ENCODE measurements at regions not wholly inside any gene's neighbourhood (a gene's known extent, or its start where the extent isn't known, plus 50 kb on each side); places are given as distances from the start of the nearest gene placed in this dataset.
"Not testable (repeated sequence)": the region's sequence is repeated elsewhere in the genome, so short reads cannot be mapped to it uniquely, and the experiment has no call there.

DNA sequence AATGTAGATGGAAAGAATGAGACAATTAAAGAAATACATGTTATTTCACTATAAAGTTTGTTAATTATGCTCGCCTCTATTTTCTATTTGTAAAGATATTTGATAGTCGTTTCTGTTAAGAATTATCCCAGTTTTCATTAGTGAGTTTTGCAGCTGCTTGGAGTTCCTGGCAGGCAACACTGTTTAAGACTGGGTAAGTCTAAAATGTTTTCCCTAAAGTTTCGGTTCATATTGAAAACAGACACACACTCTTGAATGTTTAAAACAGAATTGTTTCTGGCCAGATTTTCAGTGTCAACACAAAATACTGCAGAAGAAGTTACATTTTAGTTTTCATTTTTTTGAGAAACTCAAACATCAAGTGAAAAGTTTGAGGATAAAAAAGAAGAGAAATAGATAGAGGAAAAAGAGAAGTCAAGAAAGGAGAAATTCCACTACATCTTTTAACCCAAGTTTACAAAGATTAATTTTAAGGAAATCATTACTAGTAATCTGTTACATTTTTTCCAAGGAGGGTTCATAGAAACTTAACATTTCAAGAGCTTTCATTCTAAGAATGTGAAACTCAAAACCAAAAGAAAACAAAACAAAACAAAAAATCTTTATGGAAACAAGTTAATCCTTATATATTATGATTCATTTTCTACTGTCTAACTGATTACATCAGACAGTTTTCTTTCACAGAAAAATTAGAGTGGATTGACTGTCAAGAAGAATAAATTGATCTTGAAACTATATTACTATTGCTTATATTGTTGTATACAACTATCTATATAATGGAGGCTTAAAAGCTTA, 305.5 kb downstream of the FAT4 start:
- H3K4me3 ChIP-seq, result no peak overlapping the region
- H3K27me3 ChIP-seq (ENCODE audit: low read depth), result no peaks in the 10 kb centered on the region
- peak in 1 of 2 experiments; percentile 34 for DNase-seq (ENCODE audit: low spot score in 2 of 2)
- H3K4me1 ChIP-seq, result peaks cover 13% of the 10 kb centered on the region
- in situ Hi-C loops (cut with MboI; ENCODE audit: low sequenced_read_pairs), result no loop called here
- H3K36me3 ChIP-seq (replicated peaks), result no peaks in the 10 kb centered on the region
- H3K9me3 ChIP-seq, result no peaks in the 10 kb centered on the region

DNA sequence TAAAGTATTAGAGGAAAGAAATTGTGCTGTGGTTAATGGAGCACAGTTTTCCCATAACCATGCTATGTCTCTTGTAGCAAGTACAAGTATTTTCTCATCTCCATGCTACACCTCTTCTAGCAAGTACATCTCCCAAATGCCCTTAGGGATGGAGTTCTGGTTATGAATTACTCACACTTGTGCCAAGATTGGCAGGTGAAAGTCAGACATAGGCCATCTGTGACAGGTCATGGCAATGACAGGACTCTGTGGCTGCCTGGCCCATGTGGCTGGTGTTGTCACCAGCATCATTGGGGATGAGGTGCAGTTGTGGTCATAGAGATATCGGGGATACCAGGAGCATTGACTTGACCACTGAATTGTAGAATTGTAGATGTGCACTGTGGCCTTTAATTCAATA, 310.2 kb downstream of the FAT4 start:
- no peak for DNase-seq (ENCODE audit: low spot score in 2 of 2)
- Histone ChIP-seq H3K4me3 (no peak overlapping the region), H3K4me1 (peaks cover 11% of the 10 kb centered on the region), H3K36me3 (replicated peaks) (no peaks in the 10 kb centered on the region), H3K9me3 (no peaks in the 10 kb centered on the region), H3K27me3 (ENCODE audit: low read depth) (no peaks in the 10 kb centered on the region)
- in situ Hi-C loops (cut with MboI; ENCODE audit: low sequenced_read_pairs), result no loop called here

DNA sequence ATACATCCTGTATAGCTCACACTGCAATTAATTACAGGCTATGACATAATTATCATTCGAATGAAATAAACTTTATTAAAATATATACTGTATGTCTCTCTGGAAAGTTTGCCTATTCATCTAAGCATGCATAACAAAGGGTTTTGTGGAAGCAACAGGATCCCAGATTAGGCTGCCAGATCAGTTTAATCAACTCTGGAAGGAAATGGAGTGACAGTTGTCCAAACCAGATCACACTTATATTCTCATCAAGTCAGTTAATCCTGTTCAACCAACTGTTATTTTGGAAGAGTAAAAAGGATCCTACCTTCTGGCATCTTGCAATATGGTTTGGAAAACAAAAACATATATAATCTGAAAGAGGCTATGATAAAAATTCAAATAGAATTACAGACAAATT, 312.2 kb downstream of the FAT4 start:
- Histone ChIP-seq H3K9me3 (no peaks in the 10 kb centered on the region), H3K4me1 (no peaks in the 10 kb centered on the region), H3K36me3 (replicated peaks) (no peaks in the 10 kb centered on the region), H3K4me3 (no peak overlapping the region), H3K27me3 (ENCODE audit: low read depth) (no peaks in the 10 kb centered on the region)
- no peak for DNase-seq (ENCODE audit: low spot score in 2 of 2)
- in situ Hi-C loops (cut with MboI; ENCODE audit: low sequenced_read_pairs), result no loop called here

DNA sequence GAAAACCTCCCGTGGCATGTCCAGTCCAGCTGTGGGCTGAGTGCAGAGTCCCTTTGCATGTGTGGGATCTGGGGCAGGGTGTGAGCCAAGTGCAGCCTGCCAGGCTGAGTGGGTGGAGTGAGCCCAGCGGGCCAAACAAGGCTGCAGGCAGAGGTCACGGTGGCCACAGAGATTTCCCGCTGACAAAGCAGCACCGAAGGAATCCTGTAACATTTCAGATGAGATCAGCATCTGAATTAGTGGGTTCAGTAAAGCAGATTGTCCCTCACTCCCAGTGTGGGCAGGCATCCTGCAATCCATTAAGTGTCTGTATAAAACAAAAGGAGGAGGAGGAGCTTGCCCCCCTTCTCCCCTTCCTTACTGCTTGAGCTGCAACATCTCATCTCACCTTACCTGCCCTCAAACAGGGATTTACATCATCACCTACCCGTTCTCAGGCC, 324.4 kb downstream of the FAT4 start:
- DNase-seq (ENCODE audit: low spot score in 2 of 2), result no peak
- H3K36me3 ChIP-seq (replicated peaks), result no peaks in the 10 kb centered on the region
- in situ Hi-C loops (cut with MboI; ENCODE audit: low sequenced_read_pairs), result no loop called here
- H3K27me3 ChIP-seq (ENCODE audit: low read depth), result no peaks in the 10 kb centered on the region
- no peaks in the 10 kb centered on the region for H3K4me1 ChIP-seq
- H3K4me3 ChIP-seq, result no peak overlapping the region
- no peaks in the 10 kb centered on the region for H3K9me3 ChIP-seq

DNA sequence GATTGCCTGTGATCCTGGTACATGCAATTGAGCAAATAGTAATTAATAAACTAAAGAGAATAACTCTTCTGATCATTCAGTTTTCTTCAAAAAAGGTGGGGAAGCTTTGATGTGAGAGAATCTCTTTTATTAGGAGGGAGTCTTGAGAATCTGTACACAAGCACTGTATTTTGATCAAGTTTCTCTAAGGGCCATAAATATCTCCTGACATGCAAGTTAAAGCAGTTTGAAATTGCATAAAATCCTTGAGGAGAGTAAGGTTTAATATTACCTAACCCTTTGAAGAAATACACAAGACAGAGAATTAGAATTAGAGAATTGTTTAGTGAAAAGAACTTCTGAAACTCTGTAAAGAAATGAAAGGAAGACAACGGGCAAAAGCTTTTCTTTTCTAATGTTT, 326.9 kb downstream of the FAT4 start:
- no peak for DNase-seq (ENCODE audit: low spot score in 2 of 2)
- in situ Hi-C loops (cut with MboI; ENCODE audit: low sequenced_read_pairs), result no loop called here
- Histone ChIP-seq H3K36me3 (replicated peaks) (no peaks in the 10 kb centered on the region), H3K27me3 (ENCODE audit: low read depth) (no peaks in the 10 kb centered on the region), H3K9me3 (no peaks in the 10 kb centered on the region), H3K4me1 (no peaks in the 10 kb centered on the region), H3K4me3 (no peak overlapping the region)

DNA sequence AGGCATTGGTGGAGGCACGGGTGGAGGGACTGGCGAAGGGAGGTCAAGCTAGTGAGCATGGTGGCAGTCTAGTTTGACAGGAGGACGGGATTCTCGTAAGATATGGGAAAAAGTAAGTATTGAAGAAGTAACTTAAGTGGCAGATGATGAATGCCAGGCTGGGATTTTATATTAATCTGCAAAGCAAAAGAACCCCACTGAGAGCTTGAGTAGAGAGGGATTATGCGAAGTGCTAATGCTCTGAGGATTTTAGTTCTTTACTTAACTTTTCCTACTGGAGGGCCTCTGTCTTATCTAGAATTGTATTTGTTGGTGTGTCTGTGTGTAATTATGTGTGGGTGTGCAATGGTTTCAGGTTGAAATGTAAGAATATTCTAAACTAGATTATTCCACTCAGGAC, 327.9 kb downstream of the FAT4 start:
- no peaks in the 10 kb centered on the region for H3K36me3 ChIP-seq (replicated peaks)
- in situ Hi-C loops (cut with MboI; ENCODE audit: low sequenced_read_pairs), result no loop called here
- H3K9me3 ChIP-seq, result no peaks in the 10 kb centered on the region
- no peaks in the 10 kb centered on the region for H3K27me3 ChIP-seq (ENCODE audit: low read depth)
- H3K4me3 ChIP-seq, result no peak overlapping the region
- DNase-seq (ENCODE audit: low spot score in 2 of 2), result peak in 1 of 2 experiments; percentile 4
- H3K4me1 ChIP-seq, result no peaks in the 10 kb centered on the region

DNA sequence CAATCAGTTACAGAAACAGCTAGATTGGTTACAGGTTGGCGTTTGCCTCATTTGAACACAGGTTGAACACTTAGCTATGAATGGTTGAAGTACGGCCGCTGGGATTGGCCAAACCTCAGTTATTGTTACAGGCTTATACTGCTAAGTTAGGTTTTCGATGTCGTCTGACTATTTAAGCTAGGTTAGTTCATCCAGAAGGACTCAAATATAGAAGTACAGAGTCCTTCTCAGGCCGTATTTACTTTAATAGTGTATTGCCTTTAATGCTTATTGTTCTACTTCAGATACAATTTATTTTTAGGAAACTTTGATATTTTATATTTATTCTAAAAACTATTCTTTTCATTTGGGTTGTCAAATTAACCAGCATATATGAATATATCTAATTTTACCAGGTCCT, 334.7 kb downstream of the FAT4 start:
- Histone ChIP-seq H3K4me1 (no peaks in the 10 kb centered on the region), H3K36me3 (replicated peaks) (no peaks in the 10 kb centered on the region), H3K4me3 (no peak overlapping the region), H3K27me3 (ENCODE audit: low read depth) (no peaks in the 10 kb centered on the region), H3K9me3 (no peaks in the 10 kb centered on the region)
- in situ Hi-C loops (cut with MboI; ENCODE audit: low sequenced_read_pairs), result no loop called here
- DNase-seq (ENCODE audit: low spot score in 2 of 2), result no peak

DNA sequence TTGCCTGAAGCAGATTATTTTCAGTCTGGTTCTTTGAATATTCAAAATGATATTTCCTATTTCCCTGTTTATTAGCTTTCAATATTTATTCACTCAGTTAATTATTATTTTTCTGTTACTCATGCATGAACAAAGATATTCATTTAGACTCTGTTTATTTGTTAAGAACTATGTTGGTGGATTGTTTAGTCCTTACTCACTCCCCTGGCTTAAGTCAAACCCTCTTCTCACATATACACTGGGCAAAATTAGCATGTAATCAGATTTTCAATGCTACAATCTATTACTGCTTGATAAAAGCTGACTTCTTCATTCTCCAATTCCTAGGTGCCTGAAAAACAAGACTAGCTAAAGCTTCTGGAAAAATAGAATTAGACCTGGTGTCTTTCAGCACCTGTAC, 335.8 kb downstream of the FAT4 start:
- no peaks in the 10 kb centered on the region for H3K9me3 ChIP-seq
- in situ Hi-C loops (cut with MboI; ENCODE audit: low sequenced_read_pairs), result no loop called here
- H3K36me3 ChIP-seq (replicated peaks), result no peaks in the 10 kb centered on the region
- H3K27me3 ChIP-seq (ENCODE audit: low read depth), result no peaks in the 10 kb centered on the region
- DNase-seq (ENCODE audit: low spot score in 2 of 2), result no peak
- H3K4me3 ChIP-seq, result no peak overlapping the region
- H3K4me1 ChIP-seq, result no peaks in the 10 kb centered on the region

DNA sequence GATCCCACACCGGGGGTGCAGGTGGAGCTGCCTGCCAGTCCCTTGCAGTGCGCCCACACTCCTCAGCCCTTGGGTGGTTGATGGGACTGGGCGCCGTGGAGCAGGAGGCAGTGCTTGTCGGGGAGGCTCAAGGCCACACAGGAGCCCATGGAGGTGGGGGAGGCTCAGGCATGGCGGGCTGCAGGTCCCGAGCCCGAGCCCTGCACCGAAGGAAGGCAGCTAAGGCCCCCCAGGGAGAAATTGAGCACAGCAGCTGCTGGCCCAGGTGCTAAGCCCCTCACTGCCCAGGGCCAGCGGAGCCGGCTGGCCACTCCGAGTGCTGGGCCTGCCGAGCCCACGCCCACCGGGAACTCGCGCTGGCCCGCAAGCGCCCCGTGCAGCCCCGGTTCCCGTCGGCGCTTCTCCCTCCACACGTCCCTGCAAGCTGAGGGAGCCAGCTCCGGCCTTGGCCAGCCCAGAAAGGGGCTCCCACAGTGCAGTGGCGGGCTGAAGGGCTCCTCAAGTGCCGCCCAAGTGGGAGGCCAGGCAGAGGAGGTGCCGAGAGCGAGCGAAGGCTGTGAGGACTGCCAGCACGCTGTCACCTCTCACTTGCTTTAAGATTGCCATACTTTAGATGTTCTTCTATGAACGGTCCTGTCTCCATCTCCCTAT, 337.1 kb downstream of the FAT4 start:
- H3K4me3 ChIP-seq; in situ Hi-C loops (cut with MboI; ENCODE audit: low sequenced_read_pairs); DNase-seq (ENCODE audit: low spot score in 2 of 2); H3K9me3 ChIP-seq; H3K4me1 ChIP-seq; H3K27me3 ChIP-seq (ENCODE audit: low read depth); H3K36me3 ChIP-seq (replicated peaks): not testable (repeated sequence)

DNA sequence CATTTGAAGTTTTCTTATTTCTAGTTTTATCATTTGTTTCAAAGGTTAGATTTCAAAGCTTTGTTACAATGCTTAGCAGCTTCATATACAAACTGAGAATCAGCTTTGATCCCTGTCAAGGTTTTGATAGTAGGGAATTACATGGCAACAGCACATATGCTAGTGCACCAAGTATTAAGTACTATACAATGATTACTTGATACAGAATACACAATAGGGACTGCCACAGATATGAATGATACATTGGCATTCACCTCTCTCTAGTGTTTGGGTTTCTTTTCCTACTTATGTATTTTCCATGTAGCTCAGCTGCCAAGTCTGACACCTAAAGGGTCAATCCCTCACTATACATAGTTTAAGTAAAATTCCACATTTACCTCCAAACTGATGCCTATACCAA, 344.0 kb downstream of the FAT4 start:
- no peak for DNase-seq (ENCODE audit: low spot score in 2 of 2)
- Histone ChIP-seq H3K36me3 (replicated peaks) (no peaks in the 10 kb centered on the region), H3K27me3 (ENCODE audit: low read depth) (no peaks in the 10 kb centered on the region), H3K4me3 (no peak overlapping the region), H3K4me1 (no peaks in the 10 kb centered on the region; the same call in 1 of the 2 replicates), H3K9me3 (no peaks in the 10 kb centered on the region)
- in situ Hi-C loops (cut with MboI; ENCODE audit: low sequenced_read_pairs), result no loop called here

DNA sequence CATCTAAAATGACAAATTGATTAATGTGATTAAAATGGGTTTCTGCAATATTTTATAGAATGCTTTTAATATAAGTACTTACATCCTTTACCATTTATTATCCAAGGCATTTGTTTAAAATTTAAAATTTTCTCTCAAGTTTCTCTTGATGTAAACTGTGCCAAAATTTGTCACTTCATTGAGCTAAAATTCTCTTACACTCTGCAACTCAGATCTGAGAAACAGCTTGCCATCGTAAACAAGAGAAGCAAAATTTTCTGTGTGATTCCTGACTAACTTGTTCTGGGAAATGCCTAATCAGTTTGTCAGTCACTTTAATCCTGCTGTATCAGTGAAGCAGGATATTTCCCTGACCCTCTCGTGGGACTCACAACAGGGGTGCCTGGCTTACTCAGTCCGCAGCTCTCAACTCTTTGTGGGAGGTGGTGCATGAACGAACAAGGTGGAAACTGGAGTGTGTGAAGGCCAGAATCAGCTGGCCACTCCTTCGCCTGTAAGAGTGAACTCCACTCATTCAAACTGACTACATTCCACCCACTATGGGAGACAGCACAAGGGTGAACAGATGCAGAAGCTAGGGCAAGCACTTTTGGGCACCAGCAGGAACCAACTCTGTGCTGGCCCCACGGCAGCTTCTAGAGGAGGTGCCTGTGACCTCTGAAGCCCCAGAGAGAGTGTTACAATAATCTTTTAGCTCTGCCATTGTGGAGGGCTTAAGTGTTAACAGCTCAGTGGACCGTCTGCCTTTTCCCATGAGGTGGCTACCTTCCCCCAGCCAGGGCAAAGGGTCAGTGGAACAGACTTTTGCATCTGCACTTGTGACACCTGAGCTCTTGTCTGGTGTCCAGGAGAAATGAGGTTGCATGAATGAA, 349.4 kb downstream of the FAT4 start:
- Histone ChIP-seq H3K4me1 (no peaks in the 10 kb centered on the region; the same call in 1 of the 2 replicates), H3K4me3 (no peak overlapping the region), H3K9me3 (no peaks in the 10 kb centered on the region), H3K36me3 (replicated peaks) (no peaks in the 10 kb centered on the region), H3K27me3 (ENCODE audit: low read depth) (no peaks in the 10 kb centered on the region)
- DNase-seq (ENCODE audit: low spot score in 2 of 2), result no peak
- in situ Hi-C loops (cut with MboI; ENCODE audit: low sequenced_read_pairs), result no loop called here

DNA sequence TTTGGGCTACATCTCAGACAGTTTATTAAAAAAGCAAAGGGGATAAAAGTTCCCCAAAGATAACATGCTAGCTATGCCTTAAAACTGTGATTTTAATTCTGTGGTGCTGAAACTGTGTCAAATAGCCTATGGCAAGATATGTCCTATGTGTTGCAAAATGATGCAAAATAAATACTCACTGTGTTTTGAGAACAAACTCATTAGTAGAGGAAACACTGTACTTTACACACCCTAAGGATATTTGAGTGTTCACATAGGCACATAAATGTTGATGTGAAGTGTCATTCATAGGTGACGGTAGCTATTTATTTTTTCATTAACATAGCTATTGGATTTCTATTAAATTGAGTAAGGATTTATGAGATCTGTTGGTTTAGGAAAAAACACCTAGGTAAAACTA, 351.9 kb downstream of the FAT4 start:
- no peak overlapping the region for H3K4me3 ChIP-seq
- no peaks in the 10 kb centered on the region for H3K9me3 ChIP-seq
- in situ Hi-C loops (cut with MboI; ENCODE audit: low sequenced_read_pairs), result no loop called here
- no peaks in the 10 kb centered on the region for H3K36me3 ChIP-seq (replicated peaks)
- H3K27me3 ChIP-seq (ENCODE audit: low read depth), result no peaks in the 10 kb centered on the region
- no peak for DNase-seq (ENCODE audit: low spot score in 2 of 2)
- H3K4me1 ChIP-seq, result no peaks in the 10 kb centered on the region

DNA sequence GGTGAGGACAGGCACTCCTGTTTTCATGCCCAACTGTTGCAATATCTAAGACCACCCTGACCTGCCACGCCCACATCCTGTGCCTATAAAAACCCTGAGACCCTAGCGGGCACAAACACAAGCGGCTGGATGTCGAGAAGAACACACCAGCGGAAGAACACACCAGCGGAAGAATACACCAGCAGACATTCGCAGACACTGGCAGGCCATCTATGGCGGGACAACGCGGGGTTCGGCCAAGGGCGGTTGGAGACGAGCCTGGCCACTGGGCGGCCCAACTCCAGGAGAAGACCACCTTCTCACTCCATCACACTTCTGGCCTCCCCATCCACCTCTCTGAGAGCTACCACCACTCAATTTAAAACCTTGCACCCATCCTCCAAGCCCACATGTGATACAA, 361.4 kb downstream of the FAT4 start:
- in situ Hi-C loops (cut with MboI; ENCODE audit: low sequenced_read_pairs), result no loop called here
- no peaks in the 10 kb centered on the region for H3K36me3 ChIP-seq (replicated peaks)
- no peaks in the 10 kb centered on the region for H3K9me3 ChIP-seq
- no peaks in the 10 kb centered on the region for H3K27me3 ChIP-seq (ENCODE audit: low read depth)
- no peak for DNase-seq (ENCODE audit: low spot score in 2 of 2)
- no peak overlapping the region for H3K4me3 ChIP-seq
- H3K4me1 ChIP-seq, result no peaks in the 10 kb centered on the region

DNA sequence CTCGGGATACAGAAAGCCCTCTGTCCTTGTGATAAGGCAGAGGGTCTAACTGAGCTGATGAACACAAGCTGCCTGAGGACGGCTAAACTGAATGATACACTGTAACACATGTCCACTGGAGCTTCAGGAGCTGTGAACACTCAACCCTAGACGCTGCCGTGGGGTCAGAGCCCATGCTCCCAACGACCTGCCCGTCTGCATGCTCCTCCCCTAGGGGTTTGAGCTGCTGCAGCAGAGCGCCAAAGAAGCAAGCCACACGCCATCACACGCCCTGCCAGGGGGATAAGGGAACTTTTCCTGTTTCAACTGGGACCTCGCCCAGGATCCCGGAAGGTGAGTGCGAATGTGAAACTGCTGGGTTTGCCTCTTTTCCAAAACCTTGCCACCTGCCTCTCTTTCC, 361.8 kb downstream of the FAT4 start:
- no peaks in the 10 kb centered on the region for H3K36me3 ChIP-seq (replicated peaks)
- in situ Hi-C loops (cut with MboI; ENCODE audit: low sequenced_read_pairs), result no loop called here
- DNase-seq (ENCODE audit: low spot score in 2 of 2), result no peak
- H3K9me3 ChIP-seq, result no peaks in the 10 kb centered on the region
- no peak overlapping the region for H3K4me3 ChIP-seq
- H3K4me1 ChIP-seq, result no peaks in the 10 kb centered on the region
- no peaks in the 10 kb centered on the region for H3K27me3 ChIP-seq (ENCODE audit: low read depth)
